ENCODE measurements at regions not wholly inside any gene's neighbourhood (a gene's known extent, or its start where the extent isn't known, plus 50 kb on each side); places are given as distances from the start of the nearest gene placed in this dataset.
"Not testable (repeated sequence)": the region's sequence is repeated elsewhere in the genome, so short reads cannot be mapped to it uniquely, and the experiment has no call there.

GRCh38 chr7:86989407-86989806, 70.0 kb downstream of the ELAPOR2 start:
- DNase-seq (no peak), ATAC-seq (no peak)
- no peaks in the 10 kb centered on the region for H3K36me3 ChIP-seq
- no peak for TF ChIP-seq CTCF (IDR thresholded peaks at IDR 0.05)
- H3K27ac ChIP-seq = no peak overlapping the region
- peaks cover 11% of the 10 kb centered on the region for H3K9me3 ChIP-seq
- no peaks in the 10 kb centered on the region for H3K27me3 ChIP-seq (ENCODE audit: low read depth)
- H3K4me1 ChIP-seq = peaks cover 10% of the 10 kb centered on the region
- intact Hi-C loops (cut with DNase I) = no loop called here
- no peak overlapping the region for H3K4me3 ChIP-seq

GRCh38 chr7:86987834-86988233, 71.6 kb downstream of the ELAPOR2 start:
- not testable (repeated sequence) for DNase-seq, ATAC-seq

GRCh38 chr7:86987358-86987757, 72.1 kb downstream of the ELAPOR2 start:
- H3K4me3 ChIP-seq; H3K36me3 ChIP-seq; H3K27ac ChIP-seq; intact Hi-C loops (cut with DNase I); H3K27me3 ChIP-seq (ENCODE audit: low read depth); H3K4me1 ChIP-seq; ATAC-seq; DNase-seq: not testable (repeated sequence)
- H3K9me3 ChIP-seq = peaks cover 11% of the 10 kb centered on the region

More at GRCh38 chr7:86987834-86988233, 71.6 kb downstream of the ELAPOR2 start:
- peaks cover 11% of the 10 kb centered on the region for H3K9me3 ChIP-seq
- H3K27ac ChIP-seq; H3K4me3 ChIP-seq; H3K36me3 ChIP-seq; intact Hi-C loops (cut with DNase I); H3K27me3 ChIP-seq (ENCODE audit: low read depth): not testable (repeated sequence)
- H3K4me1 ChIP-seq = peaks cover 10% of the 10 kb centered on the region

- peaks cover 11% of the 10 kb centered on the region for H3K9me3 ChIP-seq
- intact Hi-C loops (cut with DNase I); ATAC-seq; H3K4me3 ChIP-seq; H3K27me3 ChIP-seq (ENCODE audit: low read depth); H3K27ac ChIP-seq; DNase-seq; H3K4me1 ChIP-seq; H3K36me3 ChIP-seq: not testable (repeated sequence)
Observed at GRCh38 chr7:86985342-86985741, 74.1 kb downstream of the ELAPOR2 start.

GRCh38 chr7:86983654-86984053, 75.8 kb downstream of the ELAPOR2 start:
- ATAC-seq; intact Hi-C loops (cut with DNase I); H3K36me3 ChIP-seq; H3K27ac ChIP-seq; H3K4me3 ChIP-seq; DNase-seq; H3K27me3 ChIP-seq (ENCODE audit: low read depth); H3K4me1 ChIP-seq: not testable (repeated sequence)
- H3K9me3 ChIP-seq = peaks cover 11% of the 10 kb centered on the region

GRCh38 chr7:86981937-86982336, 77.5 kb downstream of the ELAPOR2 start:
- DNase-seq; intact Hi-C loops (cut with DNase I); H3K4me3 ChIP-seq: not testable (repeated sequence)

GRCh38 chr7:86981127-86981526, 78.3 kb downstream of the ELAPOR2 start:
- no peaks in the 10 kb centered on the region for H3K4me1 ChIP-seq
- no peak overlapping the region for H3K4me3 ChIP-seq
- intact Hi-C loops (cut with DNase I) = no loop called here
- TF ChIP-seq CTCF (IDR thresholded peaks at IDR 0.05) = no peak
- H3K36me3 ChIP-seq = no peaks in the 10 kb centered on the region
- H3K27me3 ChIP-seq (ENCODE audit: low read depth) = no peaks in the 10 kb centered on the region
- peaks cover 11% of the 10 kb centered on the region for H3K9me3 ChIP-seq
- H3K27ac ChIP-seq = no peak overlapping the region
- DNase-seq (no peak), ATAC-seq (no peak)

More at GRCh38 chr7:86981937-86982336, 77.5 kb downstream of the ELAPOR2 start:
- not testable (repeated sequence) for H3K27me3 ChIP-seq (ENCODE audit: low read depth); H3K36me3 ChIP-seq; H3K27ac ChIP-seq; ATAC-seq; H3K4me1 ChIP-seq
- H3K9me3 ChIP-seq = peaks cover 11% of the 10 kb centered on the region

- H3K36me3 ChIP-seq = no peaks in the 10 kb centered on the region
- no peak for ATAC-seq
Observed at GRCh38 chr7:86980223-86980622, 79.2 kb downstream of the ELAPOR2 start.

More at GRCh38 chr7:86980223-86980622, 79.2 kb downstream of the ELAPOR2 start:
- DNase-seq = no peak
- TF ChIP-seq CTCF (IDR thresholded peaks at IDR 0.05) = no peak
- intact Hi-C loops (cut with DNase I) = no loop called here
- no peaks in the 10 kb centered on the region for H3K4me1 ChIP-seq
- no peaks in the 10 kb centered on the region for H3K27me3 ChIP-seq (ENCODE audit: low read depth)
- H3K4me3 ChIP-seq = no peak overlapping the region
- peaks cover 5% of the 10 kb centered on the region for H3K9me3 ChIP-seq
- no peak overlapping the region for H3K27ac ChIP-seq
